ENCODE measurements at regions not wholly inside any gene's neighbourhood (a gene's known extent, or its start where the extent isn't known, plus 50 kb on each side); places are given as distances from the start of the nearest gene placed in this dataset.
"Not testable (repeated sequence)": the region's sequence is repeated elsewhere in the genome, so short reads cannot be mapped to it uniquely, and the experiment has no call there.

GRCh38 chr10:52483587-52483986 lies 169.5 kb downstream of the DKK1 start:
- no peak for DNase-seq

DNA sequence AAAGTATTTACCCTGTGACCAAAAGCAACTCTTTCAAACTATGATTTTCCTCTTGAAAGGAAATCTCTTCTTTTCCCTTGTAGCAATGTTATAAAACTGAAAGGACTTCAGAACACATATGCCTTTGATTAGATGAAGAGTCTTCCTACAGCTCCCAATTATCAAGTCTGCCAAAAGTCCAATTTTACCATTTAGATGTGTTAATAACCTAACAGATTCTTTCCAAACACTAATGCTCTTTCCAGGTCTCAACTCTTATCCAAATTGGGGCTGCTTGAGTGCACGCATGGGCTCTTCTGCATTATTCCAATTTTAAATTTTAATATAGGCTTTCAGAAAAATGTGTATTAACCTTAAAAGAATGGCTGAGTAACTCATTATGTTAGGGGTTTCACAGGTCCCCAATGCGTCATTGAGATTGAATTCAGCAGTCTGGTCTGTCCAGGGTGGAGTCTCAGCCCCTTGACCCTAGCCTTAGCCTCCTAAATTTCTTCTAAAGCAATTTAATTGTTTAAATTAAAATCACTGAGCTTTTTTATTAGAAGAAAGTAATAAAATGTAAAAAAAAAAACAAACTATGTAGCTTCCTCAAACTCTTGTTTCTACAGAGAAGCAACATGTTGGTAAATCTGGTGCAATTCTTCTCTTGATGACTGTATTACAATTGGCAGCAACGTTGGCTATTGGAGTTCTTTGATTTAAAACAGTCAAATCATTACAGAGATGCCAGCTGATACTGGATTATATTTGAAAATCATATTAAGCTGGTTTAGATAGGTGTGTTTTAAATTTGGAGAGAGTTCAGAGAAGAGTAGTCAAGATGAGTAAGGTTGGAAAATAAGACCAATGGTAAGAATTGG lies 170.4 kb downstream of the DKK1 start:
- no peak for DNase-seq

DNA sequence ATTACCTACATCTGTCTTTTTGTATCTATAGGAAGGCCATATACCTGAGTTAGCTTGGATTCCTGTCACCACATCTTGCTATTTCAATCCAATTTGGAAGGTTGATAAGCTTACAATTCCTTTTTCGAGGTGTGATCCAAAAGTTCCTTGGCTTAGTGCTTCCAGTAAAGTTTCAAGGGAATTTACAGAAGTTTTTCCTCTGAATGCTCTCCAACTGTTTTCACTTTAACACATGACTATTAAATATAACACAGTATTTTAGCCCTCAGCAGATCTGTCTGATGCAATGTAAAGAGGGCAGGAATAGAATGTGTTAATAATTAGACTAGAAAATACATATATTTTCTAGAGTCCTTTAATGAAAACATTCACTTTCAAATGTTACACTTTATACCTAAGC lies 171.4 kb downstream of the DKK1 start:
- no peak for DNase-seq

DNA sequence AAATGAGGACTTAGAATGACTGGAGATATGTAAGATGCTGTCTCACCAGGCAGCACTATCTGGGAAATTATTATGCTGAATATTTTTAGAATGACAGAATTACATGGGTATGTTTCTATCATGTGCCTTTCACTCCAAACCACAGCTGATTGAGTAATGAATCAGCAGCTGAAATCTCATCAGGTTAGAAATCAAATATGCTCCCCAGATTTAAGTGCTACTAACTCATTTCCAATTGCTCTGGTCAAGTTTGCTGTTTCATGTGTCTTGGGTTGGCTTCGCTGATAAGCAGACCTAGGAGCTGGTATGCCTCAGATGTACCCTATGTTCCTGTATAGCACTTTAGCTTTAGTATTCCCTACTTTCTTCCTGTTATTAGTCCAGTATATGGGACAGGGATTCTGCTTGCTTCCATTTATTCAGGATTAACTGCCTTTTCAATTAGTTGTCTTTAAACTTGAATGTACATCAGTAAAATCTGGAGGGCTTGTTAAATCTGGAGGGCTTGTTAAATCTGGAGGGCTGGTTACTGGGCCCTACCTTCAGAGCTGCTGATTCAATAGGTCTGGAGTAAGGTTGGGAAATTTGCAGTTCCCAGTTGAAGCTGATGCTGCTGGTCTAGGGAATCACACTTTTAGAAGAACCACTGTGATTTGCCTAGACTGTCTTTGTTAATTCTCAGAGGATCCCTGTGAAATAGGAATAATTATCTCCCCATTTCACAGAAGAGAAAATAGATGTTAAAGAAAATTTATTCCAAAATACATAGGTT lies 172.9 kb downstream of the DKK1 start:
- DNase-seq: no peak

- peak in 1 of 14 donors; percentile 1 for DNase-seq
Observed at GRCh38 chr10:52488606-52489485, 174.8 kb downstream of the DKK1 start.

DNA sequence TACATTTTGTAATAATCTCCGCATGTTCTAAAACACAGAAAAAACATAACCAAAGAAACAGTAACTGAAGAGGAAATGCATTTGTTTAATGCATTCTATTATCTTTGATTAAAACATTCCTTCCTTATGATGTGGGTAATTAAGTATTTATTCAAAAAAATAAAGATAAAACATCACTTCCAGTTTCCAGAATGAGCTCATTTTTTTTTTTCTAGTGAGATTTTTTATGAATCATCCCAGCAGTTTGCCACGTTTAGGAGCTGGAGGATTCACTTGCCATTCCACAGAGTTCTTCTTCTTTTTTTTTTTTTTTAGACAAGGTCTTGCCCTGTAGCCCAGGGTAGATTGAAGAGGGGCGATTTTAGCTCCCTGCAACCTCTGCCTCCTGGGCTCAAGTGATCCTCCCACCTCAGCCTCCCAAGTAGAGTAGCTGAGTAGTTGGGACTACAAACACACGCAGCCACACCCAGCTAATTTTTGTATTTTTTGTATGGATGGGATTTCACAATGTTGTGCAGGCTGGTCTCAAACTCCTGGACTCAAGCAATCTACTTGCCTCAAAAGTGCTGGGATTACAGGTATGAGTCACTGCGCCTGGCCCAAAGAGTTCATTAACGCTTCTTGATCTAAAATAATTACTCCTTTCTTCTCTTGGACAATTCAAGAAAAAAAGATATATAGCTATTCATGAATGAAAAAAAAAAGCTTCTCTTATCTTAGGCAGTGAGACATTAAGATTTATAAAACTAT lies 177.3 kb downstream of the DKK1 start:
- no peak for DNase-seq

DNA sequence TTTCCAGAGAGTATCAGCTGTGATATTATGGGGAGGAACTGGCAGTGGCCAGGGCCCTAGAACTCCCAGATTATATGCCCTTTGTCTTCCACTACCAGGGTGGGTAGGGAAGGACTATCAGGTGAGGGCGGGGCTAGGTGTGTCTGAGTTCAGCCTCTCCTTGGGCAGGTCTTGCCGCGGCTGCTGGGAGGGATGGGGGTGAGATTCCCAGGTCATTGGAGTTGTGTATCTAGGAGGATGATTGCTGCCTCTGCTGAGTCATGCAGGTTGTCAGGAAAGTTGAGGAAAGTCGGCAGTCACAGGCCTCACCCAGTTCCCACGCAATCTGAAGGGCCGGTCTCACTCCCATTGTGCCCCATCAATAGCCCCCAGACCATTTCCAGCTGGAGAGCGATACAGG lies 185.2 kb downstream of the DKK1 start:
- DNase-seq: no peak

- DNase-seq: no peak
Observed at GRCh38 chr10:52500476-52500875, 186.4 kb downstream of the DKK1 start.

DNA sequence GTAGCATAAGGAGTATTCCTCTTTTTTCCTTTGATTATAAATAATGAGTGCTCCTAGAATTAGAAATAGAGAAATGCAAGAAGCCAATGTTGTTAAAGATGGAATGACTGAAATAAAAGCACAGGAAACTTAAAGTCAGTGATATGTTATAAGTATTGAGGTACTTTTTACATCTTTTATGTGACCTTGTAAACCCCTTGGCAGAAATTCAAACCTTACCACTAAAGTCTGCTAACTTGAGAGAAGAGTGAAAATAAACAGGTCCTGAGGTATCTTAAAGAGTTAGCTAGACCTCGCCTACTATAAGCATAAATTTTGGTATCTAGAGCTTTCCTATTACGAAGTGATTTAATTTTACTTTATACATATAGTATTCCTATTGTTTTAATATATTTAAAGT lies 188.2 kb downstream of the DKK1 start:
- no peak for DNase-seq

DNA sequence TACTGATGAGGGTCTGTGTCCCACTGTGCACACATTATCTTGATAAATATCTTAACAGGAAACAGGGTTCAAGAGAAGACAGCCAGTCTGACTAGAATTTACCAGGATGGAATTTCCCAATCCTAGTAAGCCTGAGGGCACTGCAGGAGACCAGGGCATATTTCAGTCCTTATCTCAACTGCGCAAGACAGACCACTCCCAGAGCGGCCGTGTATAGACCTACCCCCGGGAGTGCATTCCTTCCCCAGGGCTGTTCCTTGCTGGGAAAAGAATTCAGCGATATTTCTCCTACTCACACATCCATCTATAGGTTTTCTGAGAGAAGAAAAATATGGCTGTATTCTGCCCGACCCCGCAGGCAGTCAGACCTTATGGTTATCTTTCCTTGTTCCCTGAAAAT lies 191.3 kb downstream of the DKK1 start:
- DNase-seq: not testable (repeated sequence)

DNA sequence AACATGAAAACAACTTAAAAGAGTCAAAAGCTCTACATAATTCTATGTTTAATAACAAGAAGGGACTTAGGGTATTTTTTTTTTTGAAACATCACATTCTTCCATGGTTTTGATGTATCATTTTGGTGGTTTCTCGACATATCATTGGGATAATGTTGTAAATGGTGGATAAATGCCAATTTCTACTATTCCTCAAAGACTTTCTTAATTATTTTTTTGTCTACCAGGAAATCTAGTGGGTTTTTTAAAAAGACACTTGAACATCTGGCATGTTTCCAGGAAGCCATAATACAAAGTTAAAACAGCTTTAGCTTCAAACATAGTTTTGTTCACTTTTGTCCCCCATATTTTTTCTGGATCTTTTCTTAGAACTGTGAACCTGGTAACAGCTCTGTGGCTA lies 200.4 kb downstream of the DKK1 start:
- no peak for DNase-seq

DNA sequence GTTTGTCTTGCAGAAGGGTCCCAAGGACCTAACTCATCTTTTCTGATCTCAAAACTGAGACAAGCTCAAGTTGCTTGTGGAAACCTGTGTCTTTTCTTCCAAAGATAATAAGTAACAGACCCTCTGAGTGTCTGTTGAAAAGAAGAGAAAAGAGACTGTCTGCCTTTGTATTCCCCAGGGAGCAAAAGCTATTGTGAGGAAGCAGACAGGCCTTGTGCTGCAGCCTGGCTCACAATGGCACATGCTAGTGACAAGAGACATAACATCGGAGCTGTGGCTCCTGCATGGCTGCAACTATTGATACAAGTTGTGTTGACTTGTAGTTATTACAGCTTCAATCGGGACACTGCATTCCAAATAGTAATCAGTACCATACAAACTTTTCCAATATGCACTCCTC lies 202.9 kb downstream of the DKK1 start:
- DNase-seq: peak in 1 of 14 donors; percentile 6

DNA sequence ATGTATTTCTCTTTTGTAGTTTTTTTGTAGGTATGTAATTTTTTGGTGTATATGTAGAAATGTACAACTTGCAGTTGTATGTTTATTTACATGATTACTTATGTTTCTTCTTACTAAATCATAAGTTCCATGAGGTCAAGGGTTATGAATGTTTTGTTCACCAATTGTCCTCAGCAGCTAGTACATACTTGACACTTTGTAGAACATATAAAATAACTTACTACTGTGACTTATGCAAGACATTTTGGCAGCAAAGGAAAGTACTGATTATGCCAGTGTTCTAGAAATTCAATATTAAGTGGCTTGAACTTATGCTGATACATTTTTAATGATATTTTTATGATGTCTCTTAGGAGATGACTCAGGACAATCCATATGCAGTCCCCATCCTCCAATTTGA lies 209.6 kb downstream of the DKK1 start:
- no peak for DNase-seq

GRCh38 chr10:52525761-52526160 lies 211.7 kb downstream of the DKK1 start:
- DNase-seq: no peak

DNA sequence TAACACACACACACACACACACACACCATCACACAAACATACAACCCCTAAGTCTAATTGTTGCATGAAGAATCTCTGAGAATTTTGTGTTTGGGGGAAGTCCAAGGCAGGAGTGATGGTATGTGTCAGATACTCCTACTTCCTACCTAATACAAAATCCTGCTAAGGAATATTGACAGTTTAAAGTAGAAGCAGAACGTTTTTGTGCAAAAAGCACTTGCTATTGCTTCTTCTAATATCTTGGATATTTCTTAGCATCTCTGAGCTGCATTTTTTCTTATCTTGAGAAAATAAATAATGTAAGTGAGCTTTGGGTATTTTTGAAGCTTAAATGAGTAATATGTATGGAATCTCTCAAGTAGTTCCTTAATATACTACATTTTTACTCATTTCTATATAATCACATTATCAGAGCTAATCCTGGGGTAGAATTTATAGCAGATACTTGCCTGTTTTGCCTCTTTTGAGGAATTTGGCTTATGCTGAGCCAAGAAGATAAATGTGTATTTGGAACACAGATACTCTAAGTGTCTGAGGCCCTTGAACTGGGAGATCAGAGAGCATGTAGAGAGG lies 212.3 kb downstream of the DKK1 start:
- no peak for DNase-seq

GRCh38 chr10:52532650-52533290 lies 218.7 kb downstream of the DKK1 start:
- no peak for DNase-seq

DNA sequence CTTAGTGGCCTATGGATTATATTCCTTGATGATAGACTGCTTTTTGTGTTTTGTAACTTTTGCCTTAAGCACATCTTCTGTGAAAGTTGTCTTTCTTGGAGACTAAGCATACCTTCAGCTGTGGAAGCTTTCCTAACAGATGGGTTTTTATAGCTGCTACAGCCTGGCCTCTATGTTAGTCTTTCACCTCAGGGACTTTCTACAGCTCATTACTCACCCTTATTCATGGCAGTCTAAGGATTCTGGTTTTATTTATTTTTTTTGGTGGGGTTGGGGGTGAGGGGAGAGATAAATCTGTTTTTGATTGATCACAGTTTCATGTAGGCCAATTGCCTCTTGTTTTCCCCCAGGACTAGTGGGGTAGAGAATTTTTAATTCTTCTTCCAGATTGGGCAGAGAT lies 219.9 kb downstream of the DKK1 start:
- no peak for DNase-seq

DNA sequence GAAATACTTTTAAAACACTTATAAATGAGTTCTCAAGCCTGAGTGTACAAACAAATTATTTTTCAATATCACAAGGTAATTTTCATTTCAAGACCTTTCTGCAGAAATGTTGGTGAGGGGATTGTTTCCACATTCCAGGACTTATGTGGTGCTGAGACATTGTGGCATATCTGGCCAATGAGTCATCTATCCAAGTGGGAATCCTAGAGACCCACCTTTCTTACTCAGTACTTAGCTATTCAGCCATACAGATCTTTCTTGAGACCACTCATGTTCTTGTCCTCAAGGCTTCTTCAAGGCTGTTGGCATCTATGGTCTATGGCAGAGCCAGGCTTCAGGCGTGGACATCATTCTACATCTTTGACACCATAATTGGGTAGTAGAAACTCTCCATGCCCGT lies 225.4 kb downstream of the DKK1 start:
- no peak for DNase-seq

GRCh38 chr10:52540479-52540984 lies 226.5 kb downstream of the DKK1 start:
- no peak for DNase-seq

- no peak for DNase-seq
Observed at GRCh38 chr10:52541006-52541473, 227.0 kb downstream of the DKK1 start.

GRCh38 chr10:52542906-52543305 lies 228.8 kb downstream of the DKK1 start:
- no peak for DNase-seq
